ENCODE measurements at regions not wholly inside any gene's neighbourhood (a gene's known extent, or its start where the extent isn't known, plus 50 kb on each side); places are given as distances from the start of the nearest gene placed in this dataset.

DNA sequence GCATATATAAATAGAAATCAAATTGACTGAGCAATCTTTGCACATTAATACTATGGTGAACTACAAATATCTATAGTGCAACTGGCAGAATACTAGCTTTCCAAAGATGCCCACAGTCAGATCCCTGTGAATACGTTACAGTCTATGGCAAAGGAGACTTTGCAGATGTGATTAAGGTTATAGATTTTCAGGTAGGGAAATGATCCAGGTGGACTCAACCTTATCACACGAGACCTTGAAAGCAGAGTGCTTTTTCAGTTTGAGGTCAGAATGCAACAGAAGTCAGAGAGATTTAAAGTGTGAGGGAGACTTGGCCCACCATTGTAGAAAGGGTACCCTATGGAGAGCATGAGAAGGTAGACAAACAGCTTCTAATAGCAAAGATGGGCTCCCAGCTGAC is 122.6 kb downstream of the TRIB2 start:
- Histone ChIP-seq H3K4me3 (no peak overlapping the region), H3K9me3 (no peaks in the 10 kb centered on the region), H3K27me3 (no peaks in the 10 kb centered on the region), H3K27ac (no peak overlapping the region), H3K36me3 (no peaks in the 10 kb centered on the region), H3K4me1 (no peaks in the 10 kb centered on the region)
- in situ Hi-C loops (cut with MboI; ENCODE audit: low pct_ligation_motif_present in 1 of 4, low pct_unique_long_range_greater_than_20kb in 1 of 4, low sequenced_read_pairs in 3 of 4): no loop called here
- no peak for DNase-seq
- TF ChIP-seq, protein P1, sequence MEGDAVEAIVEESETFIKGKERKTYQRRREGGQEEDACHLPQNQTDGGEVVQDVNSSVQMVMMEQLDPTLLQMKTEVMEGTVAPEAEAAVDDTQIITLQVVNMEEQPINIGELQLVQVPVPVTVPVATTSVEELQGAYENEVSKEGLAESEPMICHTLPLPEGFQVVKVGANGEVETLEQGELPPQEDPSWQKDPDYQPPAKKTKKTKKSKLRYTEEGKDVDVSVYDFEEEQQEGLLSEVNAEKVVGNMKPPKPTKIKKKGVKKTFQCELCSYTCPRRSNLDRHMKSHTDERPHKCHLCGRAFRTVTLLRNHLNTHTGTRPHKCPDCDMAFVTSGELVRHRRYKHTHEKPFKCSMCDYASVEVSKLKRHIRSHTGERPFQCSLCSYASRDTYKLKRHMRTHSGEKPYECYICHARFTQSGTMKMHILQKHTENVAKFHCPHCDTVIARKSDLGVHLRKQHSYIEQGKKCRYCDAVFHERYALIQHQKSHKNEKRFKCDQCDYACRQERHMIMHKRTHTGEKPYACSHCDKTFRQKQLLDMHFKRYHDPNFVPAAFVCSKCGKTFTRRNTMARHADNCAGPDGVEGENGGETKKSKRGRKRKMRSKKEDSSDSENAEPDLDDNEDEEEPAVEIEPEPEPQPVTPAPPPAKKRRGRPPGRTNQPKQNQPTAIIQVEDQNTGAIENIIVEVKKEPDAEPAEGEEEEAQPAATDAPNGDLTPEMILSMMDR (IDR thresholded peaks at IDR 0.05): no peak
- intact Hi-C loops (cut with DNase I; ENCODE audit: low total_unique reads): no loop called here
- 65 to 72% methylated on average over 2 of the region's 2 CpGs for WGBS, 2 donors (ENCODE audit: low coverage in 1 of 2)

DNA sequence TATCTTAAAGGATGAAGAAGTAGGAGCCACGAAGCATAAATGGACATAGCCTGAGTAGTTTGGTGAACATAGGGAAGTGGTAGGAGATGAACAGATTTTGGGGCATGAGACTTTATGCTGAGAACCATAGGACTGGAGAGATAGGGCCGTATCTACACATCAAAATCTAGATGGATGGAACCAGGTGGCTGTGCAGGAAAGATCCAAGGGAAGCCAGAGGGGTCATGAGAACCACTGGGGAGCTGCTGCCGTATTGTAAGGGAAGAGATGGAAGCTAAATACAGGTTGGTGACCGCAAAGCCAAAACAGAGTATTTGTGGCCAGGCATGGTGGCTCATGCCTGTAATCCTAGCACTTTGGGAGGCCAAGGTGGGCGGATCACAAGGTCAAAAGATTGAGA is 124.3 kb downstream of the TRIB2 start:
- Histone ChIP-seq H3K9me3 (no peaks in the 10 kb centered on the region), H3K4me3 (no peak overlapping the region), H3K36me3 (no peaks in the 10 kb centered on the region), H3K27ac (no peak overlapping the region), H3K4me1 (no peaks in the 10 kb centered on the region), H3K27me3 (no peaks in the 10 kb centered on the region)
- in situ Hi-C loops (cut with MboI; ENCODE audit: low pct_ligation_motif_present in 1 of 4, low pct_unique_long_range_greater_than_20kb in 1 of 4, low sequenced_read_pairs in 3 of 4) (no loop called here), intact Hi-C loops (cut with DNase I; ENCODE audit: low total_unique reads) (no loop called here)
- no peak for DNase-seq
- no peak for TF ChIP-seq POLR2A (IDR thresholded peaks at IDR 0.05)
- TF ChIP-seq EP300 (IDR thresholded peaks at IDR 0.05; ENCODE audit: low read depth): no peak
- no peak for TF ChIP-seq POLR2AphosphoS5 (IDR thresholded peaks at IDR 0.05)
- TF ChIP-seq, protein P1 (IDR thresholded peaks at IDR 0.05): no peak
- WGBS, 2 donors (ENCODE audit: low coverage in 1 of 2): 90 to 100% methylated on average over 1 to 5 of the region's 5 CpGs

DNA sequence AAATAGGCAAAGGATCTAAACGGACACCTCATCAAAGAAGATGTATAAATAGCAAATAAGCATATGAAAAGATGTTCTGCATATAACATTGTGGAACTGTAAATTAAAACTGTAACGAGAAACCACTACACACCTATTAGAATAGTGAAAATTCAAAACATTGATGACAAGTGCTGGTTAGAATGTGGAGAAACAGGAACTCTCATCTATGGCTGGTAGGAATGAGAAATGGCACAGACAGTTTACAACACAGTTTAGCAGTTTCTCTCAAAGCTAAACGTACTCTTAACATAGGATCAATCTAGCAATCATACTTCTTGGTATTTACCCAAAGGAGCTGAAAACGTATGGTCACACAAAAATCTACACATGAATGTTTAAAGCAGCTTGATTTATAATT is 126.2 kb downstream of the TRIB2 start:
- 73 to 78% methylated on average over 4 of the region's 4 CpGs for WGBS, 2 donors (ENCODE audit: low coverage in 1 of 2)
- H3K4me3 ChIP-seq: no peak overlapping the region
- intact Hi-C loops (cut with DNase I; ENCODE audit: low total_unique reads): no loop called here
- no peaks in the 10 kb centered on the region for H3K27me3 ChIP-seq
- no peaks in the 10 kb centered on the region for H3K36me3 ChIP-seq
- H3K27ac ChIP-seq: no peak overlapping the region
- no peak for DNase-seq
- H3K9me3 ChIP-seq: no peaks in the 10 kb centered on the region
- TF ChIP-seq POLR2A (IDR thresholded peaks at IDR 0.05) (no peak), EP300 (IDR thresholded peaks at IDR 0.05; ENCODE audit: low read depth) (no peak), POLR2AphosphoS5 (IDR thresholded peaks at IDR 0.05) (no peak)
- TF ChIP-seq, protein P1 (IDR thresholded peaks at IDR 0.05): no peak
- in situ Hi-C loops (cut with MboI; ENCODE audit: low pct_ligation_motif_present in 1 of 4, low pct_unique_long_range_greater_than_20kb in 1 of 4, low sequenced_read_pairs in 3 of 4): no loop called here
- H3K4me1 ChIP-seq: no peaks in the 10 kb centered on the region

DNA sequence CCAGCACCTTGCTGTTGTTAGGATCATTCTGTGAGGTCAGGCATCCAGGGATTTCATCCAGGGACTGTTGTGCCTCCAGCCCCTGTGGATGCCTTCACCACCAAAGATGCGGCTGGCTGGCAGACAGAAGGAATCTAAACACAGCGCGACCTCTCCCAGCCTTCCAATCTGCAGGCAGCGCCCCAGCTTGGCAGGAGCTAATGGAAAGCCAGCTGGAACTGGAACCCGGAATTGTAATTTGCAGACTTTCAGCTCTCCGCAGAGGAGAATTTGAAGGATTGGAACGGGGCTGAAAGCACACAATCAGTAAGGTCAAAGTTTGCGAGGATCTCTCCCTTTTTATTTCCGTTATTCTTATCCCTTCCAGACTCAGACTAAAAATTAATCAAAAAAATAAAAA is 127.8 kb downstream of the TRIB2 start:
- in situ Hi-C loops (cut with MboI; ENCODE audit: low pct_ligation_motif_present in 1 of 4, low pct_unique_long_range_greater_than_20kb in 1 of 4, low sequenced_read_pairs in 3 of 4): no loop called here
- 58 to 72% methylated on average over 4 to 9 of the region's 9 CpGs for WGBS, 2 donors (ENCODE audit: low coverage in 1 of 2)
- Histone ChIP-seq H3K36me3 (no peaks in the 10 kb centered on the region), H3K27me3 (no peaks in the 10 kb centered on the region), H3K4me1 (no peaks in the 10 kb centered on the region), H3K27ac (no peak overlapping the region), H3K9me3 (no peaks in the 10 kb centered on the region), H3K4me3 (no peak overlapping the region)
- TF ChIP-seq, protein P1 (IDR thresholded peaks at IDR 0.05): no peak
- no peak for TF ChIP-seq EP300 (IDR thresholded peaks at IDR 0.05; ENCODE audit: low read depth)
- no peak for TF ChIP-seq POLR2A (IDR thresholded peaks at IDR 0.05)
- no peak for TF ChIP-seq POLR2AphosphoS5 (IDR thresholded peaks at IDR 0.05)
- intact Hi-C loops (cut with DNase I; ENCODE audit: low total_unique reads): no loop called here
- DNase-seq: no peak
